Cardiac fibroblast (primary cell): ENCODE measurements at regions not wholly inside any gene's neighbourhood (a gene's known extent, or its start where the extent isn't known, plus 50 kb on each side); places are given as distances from the start of the nearest gene placed in this dataset.

Experiments
- DNase-seq, 2 donors: peaks; one replicate each; pipeline versions ENCODE4 v3.0.0 to v3.0.0-alpha.2; 2010; ENCODE audit warnings: low read depth in 2 of 2
- H3K4me3 ChIP-seq, 2 donors: replicated peaks in 1 of 2; 1 replicate in 1 of 2; 2 replicates in 1 of 2; pipeline ENCODE4 v1.5.1; 2011; ENCODE audit warnings: low read depth in 2 of 2, low read length in 2 of 2, mild to moderate bottlenecking in 2 of 2, moderate library complexity in 1 of 2
- CTCF ChIP-seq: IDR thresholded peaks from one replicate; pipeline ENCODE4 v1.5.1; 2011; ENCODE audit warnings: low read depth, mild to moderate bottlenecking, low read length, inconsistent platforms

GRCh38 chr14:34043627-34044372, 92.9 kb upstream of the EGLN3 start:
- H3K4me3 ChIP-seq, result no peak overlapping the region
- DNase-seq, result peak in 1 of 2 donors; percentile 59
- no peak for TF ChIP-seq CTCF

GRCh38 chr14:34041220-34041619, 90.3 kb upstream of the EGLN3 start:
- no peak for DNase-seq
- H3K4me3 ChIP-seq, result no peak overlapping the region
- no peak for TF ChIP-seq CTCF

- no peak for DNase-seq
- no peak for TF ChIP-seq CTCF
- H3K4me3 ChIP-seq, result no peak overlapping the region
These were observed 89.9 kb upstream of the EGLN3 start for GRCh38 chr14:34040766-34041165.

GRCh38 chr14:34039428-34040047, 88.7 kb upstream of the EGLN3 start:
- no peak for DNase-seq
- no peak overlapping the region for H3K4me3 ChIP-seq

GRCh38 chr14:34038358-34039057, 87.6 kb upstream of the EGLN3 start:
- H3K4me3 ChIP-seq, result no peak overlapping the region
- peak in 1 of 2 donors; percentile 25 for DNase-seq
- no peak for TF ChIP-seq CTCF

More at GRCh38 chr14:34039428-34040047, 88.7 kb upstream of the EGLN3 start:
- TF ChIP-seq CTCF, result no peak

- TF ChIP-seq CTCF, result no peak
- no peak overlapping the region for H3K4me3 ChIP-seq
- DNase-seq, result peak in 1 of 2 donors; percentile 71
These were observed 85.5 kb upstream of the EGLN3 start for GRCh38 chr14:34036319-34036766.
